Fibroblast of lung (primary cell): ENCODE measurements at regions not wholly inside any gene's neighbourhood (a gene's known extent, or its start where the extent isn't known, plus 50 kb on each side); places are given as distances from the start of the nearest gene placed in this dataset.
A peak's percentile ranks its signal among the peaks of the same experiment; 100 is the strongest.

Experiments used
- DNase-seq, 2 donors: peaks; one replicate each; pipeline versions ENCODE4 v3.0.0 to v3.0.0-alpha.2; 2010; ENCODE audit warnings: low read depth in 2 of 2
- H2AFZ ChIP-seq: 2 replicates; pipeline ENCODE4 v1.5.1; 2012; ENCODE audit warnings: low read length, control low read depth, inconsistent platforms
- H3K27ac ChIP-seq: 2 replicates; pipeline ENCODE4 v1.5.1; 2011; ENCODE audit warnings: low read length, control low read depth; ENCODE audit not compliant: insufficient read depth
- H3K27me3 ChIP-seq: 2 replicates; pipeline ENCODE4 v1.5.1; 2011; ENCODE audit warnings: mild to moderate bottlenecking, low read length; ENCODE audit not compliant: control insufficient read depth, insufficient read depth
- H3K36me3 ChIP-seq: 2 replicates; pipeline ENCODE4 v1.5.1; 2011; ENCODE audit warnings: low read length; ENCODE audit not compliant: control insufficient read depth, insufficient read depth
- H3K4me1 ChIP-seq: 2 replicates; pipeline ENCODE4 v1.5.1; 2011; ENCODE audit warnings: low read length; ENCODE audit not compliant: control insufficient read depth, insufficient read depth; ENCODE audit errors: extremely low read depth
- H3K4me2 ChIP-seq: 2 replicates; pipeline ENCODE4 v1.5.1; 2011; ENCODE audit warnings: low read length, control low read depth; ENCODE audit not compliant: insufficient read depth; ENCODE audit errors: extremely low read depth
- H3K4me3 ChIP-seq, 4 experiments: fragments of 200-600 bp in 1 of 4; sonication (generic) in 1 of 4; replicated peaks in 1 of 4; 2 replicates each; pipeline ENCODE4 v1.5.1; 2011 to 2016; ENCODE audit warnings: low read length in 4 of 4, low read depth in 3 of 4, mild to moderate bottlenecking in 3 of 4, control low read depth in 2 of 4, inconsistent platforms in 1 of 4, mixed read lengths in 1 of 4; ENCODE audit not compliant: insufficient read depth in 1 of 4; ENCODE audit errors: control extremely low read depth in 1 of 4
- H3K79me2 ChIP-seq: 2 replicates; pipeline ENCODE4 v1.5.1; 2012; ENCODE audit warnings: mild to moderate bottlenecking, low read length, inconsistent platforms; ENCODE audit not compliant: control insufficient read depth, insufficient read depth
- H3K9ac ChIP-seq: 2 replicates; pipeline ENCODE4 v1.5.1; 2011; ENCODE audit warnings: mild to moderate bottlenecking, low read length, control low read depth; ENCODE audit not compliant: insufficient read depth
- H3K9me3 ChIP-seq: 2 replicates; pipeline ENCODE4 v1.5.1; 2012; ENCODE audit warnings: low read depth, low read length; ENCODE audit not compliant: control insufficient read depth, insufficient read depth
- H4K20me1 ChIP-seq: 2 replicates; pipeline ENCODE4 v1.5.1; 2011; ENCODE audit warnings: low read length; ENCODE audit not compliant: control insufficient read depth, insufficient read depth; ENCODE audit errors: extremely low read depth
- EZH2 ChIP-seq: IDR thresholded peaks from 2 replicates; pipeline ENCODE4 v1.5.1; 2012; ENCODE audit warnings: low read length, control low read depth, mild to moderate bottlenecking; ENCODE audit errors: missing control alignments
- TF ChIP-seq, protein P1 (sequence below), 2 donors: IDR thresholded peaks in 1 of 2; conservative IDR thresholded peaks in 1 of 2; 1 replicate in 1 of 2; 2 replicates in 1 of 2; pipeline ENCODE4 v1.5.1; 2011 to 2012; ENCODE audit warnings: low read length in 2 of 2, control low read depth in 1 of 2, inconsistent platforms in 1 of 2, low read depth in 1 of 2, mild to moderate bottlenecking in 1 of 2

DNA sequence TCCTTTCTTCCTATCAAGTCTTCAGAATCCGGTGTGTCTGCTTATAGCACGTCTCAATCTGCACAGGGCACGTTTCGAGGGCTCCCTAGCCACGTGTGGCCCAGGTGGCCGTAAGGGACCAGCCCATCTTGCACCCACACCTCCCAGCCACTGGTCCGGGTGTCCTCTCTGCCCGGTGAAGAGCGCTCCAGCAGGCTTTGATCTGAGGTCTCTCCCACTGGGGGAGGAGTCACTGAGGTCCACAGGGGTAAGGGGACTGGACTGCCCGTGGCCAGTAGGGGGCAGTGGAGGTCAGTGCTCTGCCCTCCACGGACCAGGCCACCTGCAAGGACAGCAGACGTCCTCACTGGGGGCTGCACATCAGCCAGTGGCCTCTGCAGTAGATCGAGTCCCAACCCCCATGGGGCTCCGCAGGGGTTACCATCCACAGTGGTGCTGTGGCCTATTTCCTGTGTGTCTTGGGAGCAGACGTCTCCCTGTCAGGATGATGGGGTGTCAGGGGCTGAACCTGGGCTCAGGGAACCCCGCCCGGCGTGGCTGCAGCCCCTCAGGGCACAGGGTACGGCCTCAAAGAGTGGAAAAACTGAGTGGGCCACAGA is 204.1 kb upstream of the CIBAR2 start:
- Histone ChIP-seq H2AFZ (no peak overlapping the region), H3K9me3 (no peaks in the 10 kb centered on the region), H3K4me2 (no peak overlapping the region), H3K36me3 (no peaks in the 10 kb centered on the region), H3K9ac (no peak overlapping the region), H3K27ac (no peak overlapping the region), H4K20me1 (no peaks in the 10 kb centered on the region), H3K79me2 (no peaks in the 10 kb centered on the region), H3K4me1 (peaks cover 7% of the 10 kb centered on the region), H3K27me3 (no peaks in the 10 kb centered on the region), H3K4me3 (no peak overlapping the region)
- peak; percentile 41 to 58 for DNase-seq
- no peak for TF ChIP-seq EZH2
- TF ChIP-seq, protein P1, sequence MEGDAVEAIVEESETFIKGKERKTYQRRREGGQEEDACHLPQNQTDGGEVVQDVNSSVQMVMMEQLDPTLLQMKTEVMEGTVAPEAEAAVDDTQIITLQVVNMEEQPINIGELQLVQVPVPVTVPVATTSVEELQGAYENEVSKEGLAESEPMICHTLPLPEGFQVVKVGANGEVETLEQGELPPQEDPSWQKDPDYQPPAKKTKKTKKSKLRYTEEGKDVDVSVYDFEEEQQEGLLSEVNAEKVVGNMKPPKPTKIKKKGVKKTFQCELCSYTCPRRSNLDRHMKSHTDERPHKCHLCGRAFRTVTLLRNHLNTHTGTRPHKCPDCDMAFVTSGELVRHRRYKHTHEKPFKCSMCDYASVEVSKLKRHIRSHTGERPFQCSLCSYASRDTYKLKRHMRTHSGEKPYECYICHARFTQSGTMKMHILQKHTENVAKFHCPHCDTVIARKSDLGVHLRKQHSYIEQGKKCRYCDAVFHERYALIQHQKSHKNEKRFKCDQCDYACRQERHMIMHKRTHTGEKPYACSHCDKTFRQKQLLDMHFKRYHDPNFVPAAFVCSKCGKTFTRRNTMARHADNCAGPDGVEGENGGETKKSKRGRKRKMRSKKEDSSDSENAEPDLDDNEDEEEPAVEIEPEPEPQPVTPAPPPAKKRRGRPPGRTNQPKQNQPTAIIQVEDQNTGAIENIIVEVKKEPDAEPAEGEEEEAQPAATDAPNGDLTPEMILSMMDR (conservative IDR thresholded peaks at IDR 0.05 in 1 of 2, IDR thresholded peaks at IDR 0.05 in 1 of 2; ENCODE audit: low read depth in 1 of 2, low read length in 2 of 2) = peak; percentile 73 to 90

DNA sequence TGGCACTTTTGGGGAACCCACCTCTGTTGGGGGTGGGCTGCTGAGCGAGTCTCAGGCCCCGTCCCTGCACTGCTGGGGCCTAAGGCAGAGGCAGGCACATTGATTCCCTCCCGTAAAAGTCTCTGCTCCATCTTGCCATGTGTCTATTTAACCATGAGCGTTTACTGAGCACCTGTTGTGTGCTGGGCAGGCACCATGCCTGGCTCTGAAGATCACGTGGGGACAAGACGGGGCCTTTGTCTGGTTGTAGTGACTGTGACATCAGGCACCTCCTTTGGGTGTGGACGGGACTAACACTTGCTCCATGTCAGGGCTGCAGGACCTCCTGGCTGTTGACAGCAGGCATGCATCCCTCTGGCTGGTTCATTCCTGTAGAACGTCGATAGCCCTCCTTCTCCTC is 204.7 kb upstream of the CIBAR2 start:
- H3K27ac ChIP-seq = no peak overlapping the region
- TF ChIP-seq EZH2 = no peak
- TF ChIP-seq, protein P1 (conservative IDR thresholded peaks at IDR 0.05 in 1 of 2, IDR thresholded peaks at IDR 0.05 in 1 of 2; ENCODE audit: low read depth in 1 of 2, low read length in 2 of 2) = no peak
- no peak for DNase-seq
- peaks cover 11% of the 10 kb centered on the region for H3K4me1 ChIP-seq
- H3K9me3 ChIP-seq = no peaks in the 10 kb centered on the region
- H3K27me3 ChIP-seq = no peaks in the 10 kb centered on the region
- H4K20me1 ChIP-seq = no peaks in the 10 kb centered on the region
- no peak overlapping the region for H2AFZ ChIP-seq
- no peaks in the 10 kb centered on the region for H3K36me3 ChIP-seq
- H3K4me3 ChIP-seq = no peak overlapping the region
- no peaks in the 10 kb centered on the region for H3K79me2 ChIP-seq
- no peak overlapping the region for H3K9ac ChIP-seq
- H3K4me2 ChIP-seq = no peak overlapping the region

DNA sequence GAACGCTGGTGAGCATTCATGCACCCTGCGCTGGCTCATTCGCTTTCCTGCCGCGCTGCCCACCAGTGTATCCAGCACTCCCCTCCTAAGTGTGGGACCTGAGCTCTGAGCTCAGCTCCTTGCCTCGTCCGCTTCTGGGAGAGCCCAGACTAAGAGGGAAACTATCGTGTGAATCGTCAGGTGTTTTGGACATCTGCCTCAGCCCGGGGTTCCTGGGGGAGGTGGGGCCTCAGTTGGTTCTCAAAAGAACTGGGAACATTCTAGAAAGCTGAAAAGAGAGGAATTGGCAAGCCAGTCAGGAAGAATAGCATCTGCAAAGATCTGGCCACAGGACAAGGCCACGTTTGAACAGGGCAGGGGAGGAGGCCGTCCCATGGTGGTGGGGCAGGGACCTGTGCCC is 205.4 kb upstream of the CIBAR2 start:
- Histone ChIP-seq H3K27ac (no peak overlapping the region), H3K4me3 (no peak overlapping the region), H2AFZ (no peak overlapping the region), H3K27me3 (no peaks in the 10 kb centered on the region), H4K20me1 (no peaks in the 10 kb centered on the region), H3K4me2 (no peak overlapping the region), H3K36me3 (no peaks in the 10 kb centered on the region), H3K9ac (no peak overlapping the region), H3K79me2 (no peaks in the 10 kb centered on the region), H3K4me1 (peaks cover 15% of the 10 kb centered on the region), H3K9me3 (no peaks in the 10 kb centered on the region)
- no peak for DNase-seq
- TF ChIP-seq, protein P1 (conservative IDR thresholded peaks at IDR 0.05 in 1 of 2, IDR thresholded peaks at IDR 0.05 in 1 of 2; ENCODE audit: low read depth in 1 of 2, low read length in 2 of 2) = no peak
- TF ChIP-seq EZH2 = no peak
